IgD-negative memory B cell (primary cell): ENCODE measurements at regions not wholly inside any gene's neighbourhood (a gene's known extent, or its start where the extent isn't known, plus 50 kb on each side); places are given as distances from the start of the nearest gene placed in this dataset.

Experiments used
- H3K27ac Mint-ChIP-seq, 3 donors: one replicate each; pipeline ENCODE4 v1.8.0; 2020 to 2022; ENCODE audit warnings: mild to moderate bottlenecking in 3 of 3, mixed read lengths in 3 of 3, moderate library complexity in 1 of 3
- H3K27me3 Mint-ChIP-seq: one replicate; pipeline ENCODE4 v1.8.0; 2021; ENCODE audit warnings: mixed read lengths
- H3K36me3 Mint-ChIP-seq: one replicate; pipeline ENCODE4 v1.8.0; 2020; ENCODE audit warnings: mild to moderate bottlenecking, mixed read lengths
- H3K4me1 Mint-ChIP-seq, 3 donors: one replicate each; pipeline ENCODE4 v1.8.0; 2020 to 2022; ENCODE audit warnings: mixed read lengths in 3 of 3, mild to moderate bottlenecking in 1 of 3
- H3K4me3 Mint-ChIP-seq, 4 donors: one replicate each; pipeline ENCODE4 v1.8.0; 2020 to 2022; ENCODE audit warnings: mild to moderate bottlenecking in 4 of 4, mixed read lengths in 4 of 4, moderate library complexity in 3 of 4
- H3K9me3 Mint-ChIP-seq, 3 donors: one replicate each; pipeline ENCODE4 v1.8.0; 2020 to 2021; ENCODE audit warnings: mixed read lengths in 3 of 3, mild to moderate bottlenecking in 1 of 3

DNA sequence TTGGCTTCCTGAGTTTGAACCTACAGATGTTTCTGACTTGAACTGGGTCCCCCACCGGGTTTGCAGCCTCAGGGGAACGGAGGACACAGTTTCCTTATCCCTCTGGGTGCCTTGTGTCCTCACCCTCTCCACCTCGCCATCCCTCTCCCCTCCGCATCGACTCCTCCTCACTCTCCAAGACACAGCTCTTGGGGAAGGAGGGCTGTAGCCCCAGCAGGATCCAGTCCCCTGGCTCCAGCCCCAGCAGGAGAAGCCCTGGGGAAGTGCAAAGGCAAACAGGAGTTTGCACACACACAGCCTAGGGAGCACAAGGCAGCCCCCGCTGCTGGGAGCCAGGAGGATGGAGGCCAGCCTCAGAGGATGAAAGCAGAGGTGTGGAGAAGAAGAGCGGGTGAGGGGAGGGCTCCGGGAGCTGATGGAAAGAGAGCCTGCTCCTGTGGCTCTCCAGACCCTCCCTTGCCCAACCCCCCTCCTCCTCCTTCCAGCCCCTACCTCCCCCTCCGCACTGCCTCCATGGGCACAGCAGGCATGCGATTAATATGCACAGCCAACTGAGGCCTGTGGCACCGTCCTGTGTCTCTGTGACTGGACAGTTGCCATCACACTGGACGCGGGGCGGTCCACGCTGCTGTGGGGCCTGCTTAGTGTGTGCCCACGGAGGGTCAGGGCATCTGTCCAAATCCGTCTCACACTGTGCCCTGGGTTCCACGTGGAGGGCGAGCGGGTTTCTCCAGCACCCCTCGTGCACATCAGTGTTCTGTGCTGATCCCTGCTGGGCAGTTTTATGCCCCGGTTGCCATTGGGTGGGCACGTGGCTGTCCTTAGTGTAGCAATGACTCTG lies 193.7 kb upstream of the DIO3 start:
- H3K9me3 Mint-ChIP-seq: peaks cover 0 to 8% (median 0%) of the 10 kb centered on the region in 3 donors
- peak overlapping the region in 1 of 4 donors; percentile 34 for H3K4me3 Mint-ChIP-seq
- no peak overlapping the region for H3K27ac Mint-ChIP-seq
- H3K36me3 Mint-ChIP-seq: no peaks in the 10 kb centered on the region
- H3K4me1 Mint-ChIP-seq: no peaks in the 10 kb centered on the region
- H3K27me3 Mint-ChIP-seq: peaks cover 11% of the 10 kb centered on the region

DNA sequence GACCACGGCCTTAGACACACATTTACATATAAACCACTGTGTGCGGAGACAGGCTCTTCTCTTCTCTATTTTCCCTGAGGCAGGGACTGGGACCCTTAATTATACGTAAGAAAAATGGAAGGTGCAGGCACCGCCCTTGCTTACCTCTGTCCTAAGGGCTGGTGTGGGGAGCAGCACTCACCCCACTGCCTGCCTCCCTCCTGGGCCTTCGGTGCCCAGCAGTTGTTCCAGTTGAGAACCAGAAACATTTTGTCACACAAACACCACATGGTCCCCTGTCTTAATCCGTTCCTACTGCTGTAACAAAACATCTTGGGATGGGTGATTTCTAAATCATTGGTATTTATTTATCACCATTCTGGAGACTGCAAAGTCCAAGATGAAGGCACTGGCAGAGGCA lies 192.7 kb upstream of the DIO3 start:
- no peak overlapping the region for H3K27ac Mint-ChIP-seq
- no peaks in the 10 kb centered on the region for H3K9me3 Mint-ChIP-seq
- H3K4me3 Mint-ChIP-seq: no peak overlapping the region
- H3K4me1 Mint-ChIP-seq: no peaks in the 10 kb centered on the region
- peaks cover 10% of the 10 kb centered on the region for H3K27me3 Mint-ChIP-seq
- no peaks in the 10 kb centered on the region for H3K36me3 Mint-ChIP-seq

DNA sequence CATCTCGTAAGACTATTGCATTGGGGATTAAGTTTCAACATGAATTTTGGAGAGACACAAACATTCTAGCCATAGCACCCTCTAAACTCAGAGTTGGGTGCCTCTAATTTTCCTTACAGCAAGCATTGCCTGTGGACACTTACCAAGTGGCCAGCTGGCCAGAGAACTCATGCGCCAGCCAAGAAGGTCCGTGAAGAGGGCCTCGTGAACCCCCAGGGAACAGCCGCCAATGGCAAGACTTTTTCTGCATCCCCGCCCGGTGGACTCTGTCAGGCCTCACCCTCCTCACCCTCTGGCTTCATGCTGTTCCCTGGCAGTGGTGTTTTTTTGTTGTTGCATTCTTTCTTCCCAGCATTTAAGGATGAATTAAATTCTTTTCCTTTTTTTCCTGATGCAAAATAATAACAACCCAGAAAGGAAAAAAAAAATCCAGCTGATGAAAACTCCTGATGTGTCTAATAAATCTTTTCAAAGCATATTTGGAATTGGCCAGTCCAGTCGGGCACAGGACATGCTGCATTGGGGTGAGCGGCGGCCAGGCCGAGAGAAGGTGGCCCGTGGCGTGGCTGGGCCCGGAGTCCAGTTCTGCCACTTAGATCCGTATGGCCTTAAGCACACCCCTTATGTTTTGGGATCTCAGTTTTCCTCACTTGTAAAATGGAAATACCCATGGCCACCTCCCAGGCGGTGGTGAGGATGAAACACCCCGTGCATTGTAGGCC lies 191.9 kb upstream of the DIO3 start:
- Mint-ChIP-seq H3K9me3 (no peaks in the 10 kb centered on the region), H3K27me3 (peaks cover 6% of the 10 kb centered on the region), H3K27ac (no peak overlapping the region), H3K4me3 (no peak overlapping the region), H3K36me3 (no peaks in the 10 kb centered on the region), H3K4me1 (no peaks in the 10 kb centered on the region)

DNA sequence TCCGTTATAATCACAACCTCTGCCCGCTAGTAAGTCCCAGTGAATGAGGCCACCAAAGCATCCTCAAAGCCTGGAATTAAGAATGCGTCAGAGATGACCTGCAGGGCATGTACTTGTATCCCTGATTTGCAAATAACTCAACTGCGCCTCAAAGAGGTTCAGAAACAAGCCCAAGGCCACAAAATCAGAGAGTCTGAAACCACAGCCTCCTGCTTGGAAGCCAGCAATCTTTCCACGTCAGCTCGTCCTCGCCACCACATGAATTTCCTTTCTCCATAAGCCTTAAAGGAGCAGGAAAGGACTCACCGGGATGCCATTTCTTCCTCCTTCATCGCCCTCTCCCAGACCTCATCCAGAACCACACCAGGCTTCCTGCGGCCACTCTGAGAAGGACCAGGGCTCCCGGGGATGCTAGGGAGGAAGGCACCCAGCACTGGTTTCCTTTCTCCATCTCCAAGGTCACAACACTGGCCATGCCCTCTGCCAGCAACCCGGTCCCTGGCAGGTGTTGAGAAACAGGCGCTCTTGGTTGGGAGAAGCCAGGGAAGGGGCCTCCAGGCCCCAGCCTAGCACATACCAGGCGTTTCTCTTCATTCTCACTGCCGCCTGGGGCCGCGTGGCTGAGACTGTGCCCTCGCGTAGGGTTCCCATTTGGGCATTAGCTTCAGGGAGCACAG lies 191.2 kb upstream of the DIO3 start:
- Mint-ChIP-seq H3K27ac (no peak overlapping the region), H3K9me3 (peaks cover 0 to 3% (median 0%) of the 10 kb centered on the region in 3 donors), H3K36me3 (no peaks in the 10 kb centered on the region), H3K27me3 (peaks cover 3% of the 10 kb centered on the region), H3K4me3 (no peak overlapping the region), H3K4me1 (no peaks in the 10 kb centered on the region)

DNA sequence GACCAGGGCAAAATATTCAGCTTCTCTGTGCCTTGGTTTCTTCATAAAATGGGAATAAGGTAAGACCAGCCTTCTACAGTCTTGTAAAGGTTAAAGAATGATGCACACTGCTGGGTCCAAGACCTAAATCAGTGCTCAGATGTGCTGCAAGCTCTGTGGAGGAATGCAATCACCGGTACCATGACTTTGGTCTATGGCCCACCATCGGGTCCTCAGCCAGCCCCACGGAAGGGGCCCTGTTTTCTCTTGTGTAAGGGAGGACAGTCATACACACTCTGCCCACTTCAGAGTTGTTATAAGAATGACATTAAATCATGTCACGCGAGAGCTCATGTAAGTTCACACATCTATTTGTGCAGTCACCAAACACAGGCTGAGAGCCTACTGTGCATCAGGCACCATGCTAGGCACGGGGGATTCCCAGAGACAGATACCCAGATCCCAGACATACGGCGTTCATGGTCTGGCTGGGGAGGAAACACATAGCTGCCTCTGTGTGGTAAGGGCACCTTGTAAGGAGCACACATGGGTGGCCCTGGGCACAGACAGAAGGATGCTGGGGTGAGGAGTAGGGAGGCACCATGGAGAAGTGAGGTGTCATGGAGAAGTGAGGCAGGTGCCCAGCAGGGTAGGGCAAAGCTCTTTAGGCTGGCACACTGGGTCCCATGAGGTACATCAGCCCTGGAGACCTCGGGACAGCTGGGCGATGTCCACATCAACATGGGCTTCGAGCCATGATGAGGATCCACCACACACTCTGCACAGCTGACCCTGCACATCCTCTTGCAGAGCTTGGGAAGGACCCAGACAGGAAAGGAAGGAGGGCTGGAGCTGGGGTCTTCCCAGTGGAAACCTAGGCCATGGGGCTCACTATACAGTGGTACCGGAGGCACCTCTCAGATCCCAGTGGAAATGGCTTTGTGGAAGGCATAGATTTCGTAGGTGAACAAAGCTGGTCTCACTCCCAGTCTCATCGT lies 190.4 kb upstream of the DIO3 start:
- Mint-ChIP-seq H3K27me3 (peaks cover 3% of the 10 kb centered on the region), H3K36me3 (no peaks in the 10 kb centered on the region), H3K9me3 (peaks cover 0 to 3% (median 0%) of the 10 kb centered on the region in 3 donors), H3K4me1 (no peaks in the 10 kb centered on the region), H3K27ac (no peak overlapping the region), H3K4me3 (no peak overlapping the region)

DNA sequence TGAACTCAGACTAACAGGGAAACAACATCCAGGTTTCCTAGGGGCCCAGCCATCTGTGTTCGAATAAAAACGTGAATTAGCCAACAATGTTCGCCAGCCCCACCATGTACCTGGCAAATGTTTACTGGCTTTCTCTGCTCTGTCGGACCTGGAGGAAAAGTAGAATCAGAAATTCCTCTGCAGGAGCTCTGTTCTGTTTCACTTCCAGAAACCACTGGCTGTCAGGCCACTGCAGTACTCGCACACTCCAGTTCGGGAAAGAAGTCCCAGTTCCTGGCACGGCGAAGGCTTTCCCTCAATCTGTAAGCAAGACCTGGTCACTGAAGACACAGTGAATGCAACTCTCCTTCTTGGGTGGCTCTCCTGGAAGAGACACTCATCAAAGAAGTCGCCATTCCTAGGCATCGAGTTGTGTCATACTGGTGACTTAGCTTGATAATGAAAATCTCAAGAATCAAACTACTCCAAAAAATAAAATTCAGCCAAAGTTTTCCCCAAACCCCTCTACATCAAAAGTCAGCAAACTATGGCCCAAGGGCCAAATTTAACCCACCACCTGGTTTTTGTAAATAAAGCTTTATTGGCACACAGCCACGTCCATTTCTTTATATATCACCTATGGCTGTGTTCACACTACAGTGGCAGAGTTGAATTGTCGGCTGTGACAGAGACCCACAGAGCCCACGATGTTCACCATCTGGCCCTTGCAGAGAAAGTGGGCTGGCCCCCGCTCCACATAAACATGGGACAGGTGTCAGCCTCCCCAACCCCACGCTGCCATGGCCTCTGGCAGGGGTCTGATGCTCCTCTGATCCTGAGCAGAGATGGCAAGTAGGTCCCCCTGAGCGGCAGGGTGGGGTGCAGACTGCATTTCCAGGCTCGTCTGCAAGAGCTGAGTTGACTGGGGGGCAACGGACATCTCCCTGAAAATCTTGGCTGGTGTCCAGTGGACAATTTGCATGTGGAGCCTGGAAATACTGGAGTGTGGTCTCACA lies 189.2 kb upstream of the DIO3 start:
- H3K4me3 Mint-ChIP-seq: no peak overlapping the region
- H3K27ac Mint-ChIP-seq: no peak overlapping the region
- H3K27me3 Mint-ChIP-seq: peaks cover 1% of the 10 kb centered on the region
- no peaks in the 10 kb centered on the region for H3K4me1 Mint-ChIP-seq
- no peaks in the 10 kb centered on the region for H3K36me3 Mint-ChIP-seq
- H3K9me3 Mint-ChIP-seq: peaks cover 0 to 3% (median 0%) of the 10 kb centered on the region in 3 donors

DNA sequence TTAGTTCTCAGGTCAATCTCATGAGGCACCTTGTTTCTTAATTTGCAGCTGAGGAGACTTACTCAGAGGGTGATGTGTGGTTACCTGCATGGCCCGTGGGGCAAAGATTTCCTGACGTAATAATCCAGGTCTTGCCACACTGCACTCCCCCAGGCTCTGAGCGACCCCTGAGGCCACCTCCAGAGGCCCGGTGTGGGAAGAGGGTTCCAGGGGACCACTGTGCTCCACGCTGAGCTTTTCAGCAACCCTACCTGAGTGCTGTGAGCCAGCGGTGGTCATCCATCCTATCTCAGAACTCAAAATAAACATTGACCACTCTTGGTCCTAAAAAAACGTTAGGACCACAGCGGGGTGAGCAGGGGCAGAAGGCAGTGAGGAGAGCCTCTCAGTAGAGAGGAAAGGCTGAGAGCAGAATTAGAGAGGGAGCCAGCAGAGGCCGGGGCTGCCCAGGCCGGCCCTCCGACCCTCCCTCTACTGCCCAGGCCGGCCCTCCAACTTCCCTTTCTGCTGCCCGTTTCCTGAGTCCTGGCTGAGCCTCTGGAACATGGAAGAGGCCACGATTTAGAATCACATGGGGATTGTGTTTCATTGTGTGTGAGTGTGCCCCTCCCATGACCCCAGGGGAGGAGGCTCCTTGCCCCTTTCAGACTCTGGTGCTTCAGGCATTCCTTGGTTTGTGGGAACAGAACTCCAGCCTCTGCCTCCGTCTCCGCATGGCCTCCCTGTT lies 188.2 kb upstream of the DIO3 start:
- H3K4me1 Mint-ChIP-seq: no peaks in the 10 kb centered on the region
- no peak overlapping the region for H3K27ac Mint-ChIP-seq
- no peaks in the 10 kb centered on the region for H3K36me3 Mint-ChIP-seq
- H3K27me3 Mint-ChIP-seq: peaks cover 2% of the 10 kb centered on the region
- H3K4me3 Mint-ChIP-seq: no peak overlapping the region
- peaks cover 0 to 3% (median 0%) of the 10 kb centered on the region in 3 donors for H3K9me3 Mint-ChIP-seq

DNA sequence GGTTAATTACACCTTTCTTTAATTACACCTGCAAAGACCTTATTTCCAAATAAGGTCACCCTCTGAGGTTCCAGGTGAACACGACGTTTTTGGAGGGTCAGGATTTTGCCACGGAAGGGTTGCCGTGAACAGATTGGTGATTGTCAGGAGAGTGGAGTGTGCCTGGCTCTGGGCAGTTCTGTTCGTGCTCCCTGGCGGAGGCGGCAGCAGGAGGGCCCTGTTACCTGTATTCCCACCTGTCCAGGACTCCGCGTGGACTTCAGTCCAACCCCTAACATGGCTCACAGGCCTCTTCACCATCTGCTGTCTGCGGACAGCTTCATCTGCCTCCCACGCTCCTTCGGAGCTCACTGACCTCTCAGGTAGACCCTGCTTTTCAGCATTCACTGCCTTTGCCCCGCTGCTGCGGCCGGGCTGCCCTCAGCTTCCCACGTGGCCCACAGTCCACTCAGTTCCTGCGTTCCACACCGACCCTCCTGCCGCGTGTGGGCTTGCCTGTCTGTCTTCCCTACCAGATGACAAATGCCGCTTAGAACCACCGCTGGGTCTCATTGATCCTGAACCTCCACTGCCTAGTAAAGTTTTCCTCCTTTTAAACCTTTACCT lies 187.5 kb upstream of the DIO3 start:
- H3K4me1 Mint-ChIP-seq: no peaks in the 10 kb centered on the region

DNA sequence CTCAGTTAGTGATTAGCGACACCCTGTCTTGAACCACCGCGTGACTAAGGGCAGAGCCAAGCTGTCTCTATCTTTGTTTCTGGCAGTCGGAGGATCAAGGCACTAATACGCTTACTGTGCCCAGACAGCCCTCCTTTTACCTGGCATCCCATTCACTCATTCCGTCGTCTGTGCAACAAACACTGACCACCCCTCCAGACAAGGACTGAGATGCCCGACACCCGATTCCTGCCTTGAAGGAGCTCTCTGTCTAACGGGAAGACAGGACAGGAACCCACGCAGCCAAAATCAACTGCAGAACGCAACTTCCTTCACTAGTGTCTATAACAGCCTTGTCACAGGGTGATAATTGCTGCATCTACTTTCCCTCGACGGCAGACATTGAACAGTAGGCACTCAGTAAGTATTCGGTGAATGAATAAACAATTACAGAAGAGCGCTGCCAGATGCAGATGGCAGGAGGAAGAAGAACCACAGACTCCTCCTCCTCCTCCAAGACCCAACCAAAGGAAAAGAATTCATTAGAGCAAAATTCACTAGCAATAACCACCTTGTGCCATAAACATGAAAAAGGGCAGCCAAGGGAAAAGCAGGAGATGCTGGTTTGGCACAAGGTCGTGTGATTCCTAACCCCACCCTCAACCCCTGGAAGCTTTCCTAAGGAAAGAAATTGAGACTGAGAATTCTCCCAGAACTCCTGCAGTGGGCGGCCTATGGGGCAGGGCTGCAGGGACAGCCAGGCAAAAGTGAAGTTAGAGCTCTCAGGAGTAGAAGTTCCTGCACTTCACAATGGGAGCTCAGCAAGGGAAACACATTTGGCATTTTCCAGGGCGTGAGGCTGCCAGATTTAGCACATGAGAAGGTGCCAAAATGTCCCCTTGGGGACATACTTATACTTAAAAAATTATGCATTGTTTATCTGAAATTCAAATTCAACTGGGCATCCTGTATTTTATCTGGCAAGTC lies 186.6 kb upstream of the DIO3 start:
- Mint-ChIP-seq H3K9me3 (peaks cover 0 to 6% (median 0%) of the 10 kb centered on the region in 3 donors), H3K4me3 (no peak overlapping the region), H3K27ac (no peak overlapping the region), H3K27me3 (peaks cover 2% of the 10 kb centered on the region), H3K4me1 (no peaks in the 10 kb centered on the region), H3K36me3 (no peaks in the 10 kb centered on the region)

More for the DNA sequence above, 187.5 kb upstream of the DIO3 start:
- Mint-ChIP-seq H3K27me3 (peaks cover 2% of the 10 kb centered on the region), H3K9me3 (peaks cover 0 to 6% (median 0%) of the 10 kb centered on the region in 3 donors), H3K4me3 (no peak overlapping the region), H3K27ac (no peak overlapping the region), H3K36me3 (no peaks in the 10 kb centered on the region)

DNA sequence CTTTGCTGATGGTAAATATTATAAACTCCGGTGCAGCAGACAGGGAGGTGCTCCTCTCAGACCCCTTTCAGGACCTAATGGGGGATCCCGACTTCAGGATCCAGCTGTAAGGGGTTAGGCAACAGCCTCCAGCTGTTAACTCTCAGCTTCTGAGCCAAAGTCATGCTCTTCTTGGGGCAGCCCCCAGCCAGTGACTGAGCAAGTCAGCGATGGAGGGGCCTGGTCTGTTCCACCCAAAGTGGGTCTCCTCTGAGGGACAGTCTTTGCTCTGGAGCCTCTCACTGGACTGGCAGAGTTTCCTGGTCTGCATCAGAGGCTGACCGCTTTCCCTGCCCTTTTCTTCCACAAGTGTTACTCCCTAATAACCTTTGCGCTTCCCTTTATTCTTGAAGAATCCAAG lies 184.2 kb upstream of the DIO3 start:
- Mint-ChIP-seq H3K27ac (no peak overlapping the region), H3K4me1 (no peaks in the 10 kb centered on the region), H3K9me3 (peaks cover 0 to 6% (median 0%) of the 10 kb centered on the region in 3 donors), H3K4me3 (no peak overlapping the region), H3K27me3 (peaks cover 2% of the 10 kb centered on the region), H3K36me3 (no peaks in the 10 kb centered on the region)

DNA sequence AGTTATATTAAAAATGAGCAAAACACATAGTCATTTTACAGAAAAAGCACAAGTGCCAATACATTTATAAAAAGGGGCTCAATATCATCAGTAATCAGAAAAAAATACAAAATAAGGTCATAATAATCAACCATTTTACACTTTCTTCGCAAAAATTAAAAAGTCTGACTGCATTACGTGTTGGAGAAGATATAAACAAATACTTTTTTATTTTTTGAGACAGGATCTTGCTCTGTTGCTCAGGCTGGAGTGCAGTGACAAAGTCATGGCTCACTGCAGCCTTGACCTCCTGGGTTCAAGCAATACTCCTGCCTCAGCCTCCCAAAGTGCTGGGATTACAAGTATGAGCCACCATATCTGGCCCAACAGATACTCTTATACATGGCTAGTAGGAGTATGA lies 181.5 kb upstream of the DIO3 start:
- no peaks in the 10 kb centered on the region for H3K36me3 Mint-ChIP-seq
- peaks cover 2% of the 10 kb centered on the region for H3K27me3 Mint-ChIP-seq
- H3K4me3 Mint-ChIP-seq: no peak overlapping the region
- H3K9me3 Mint-ChIP-seq: peaks cover 7 to 13% (median 7%) of the 10 kb centered on the region in 3 donors
- H3K4me1 Mint-ChIP-seq: no peaks in the 10 kb centered on the region
- H3K27ac Mint-ChIP-seq: no peak overlapping the region

DNA sequence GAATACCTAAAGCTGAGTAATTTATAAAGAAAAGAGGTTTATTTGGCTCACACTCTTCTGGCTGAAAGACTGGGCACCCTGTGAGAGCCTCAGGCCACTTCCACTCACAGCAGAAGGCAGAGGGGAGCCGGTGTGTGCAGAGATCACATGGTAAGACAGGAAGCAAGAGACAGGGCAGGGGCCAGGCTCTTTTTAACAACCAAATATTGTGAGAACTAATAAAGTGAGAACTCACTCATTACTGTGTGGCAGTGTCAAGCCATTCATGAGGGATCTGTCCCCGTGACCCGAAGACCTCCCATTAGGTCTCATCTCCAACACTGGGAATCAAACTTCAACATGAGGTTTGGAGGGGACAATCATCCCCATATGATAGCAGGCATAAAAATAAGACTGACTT lies 180.8 kb upstream of the DIO3 start:
- Mint-ChIP-seq H3K9me3 (peaks cover 7 to 13% (median 7%) of the 10 kb centered on the region in 3 donors), H3K27me3 (peaks cover 2% of the 10 kb centered on the region), H3K4me3 (no peak overlapping the region), H3K36me3 (no peaks in the 10 kb centered on the region), H3K27ac (no peak overlapping the region), H3K4me1 (no peaks in the 10 kb centered on the region)
